Gastroesophageal sphincter (tissue), 3 donors: ENCODE measurements at regions not wholly inside any gene's neighbourhood (a gene's known extent, or its start where the extent isn't known, plus 50 kb on each side); places are given as distances from the start of the nearest gene placed in this dataset.

Experiments
- EP300 ChIP-seq: sonication (generic); formaldehyde crosslinking; IDR thresholded peaks from one replicate; pipeline ENCODE4 v1.6.1; 2017; ENCODE audit warnings: antibody characterized with exemption, mild to moderate bottlenecking
- POLR2A ChIP-seq, 2 donors: fragments of 450-650 bp; IDR thresholded peaks; one replicate each; pipeline ENCODE4 v1.6.1; 2017; ENCODE audit warnings: antibody characterized with exemption in 2 of 2, mild to moderate bottlenecking in 2 of 2, moderate library complexity in 1 of 2
- POLR2AphosphoS5 ChIP-seq: sonication (generic); formaldehyde crosslinking; IDR thresholded peaks from one replicate; pipeline ENCODE4 v1.6.1; 2017; ENCODE audit warnings: antibody characterized with exemption
- TF ChIP-seq, protein P1 (sequence below), 4 experiments: fragments of 200-600 bp in 2 of 4; fragments of 450-650 bp in 2 of 4; sonication (generic) in 1 of 4; IDR thresholded peaks; one replicate each; pipeline ENCODE4 v1.5.1; 2017 to 2019; ENCODE audit warnings: antibody characterized with exemption in 4 of 4, mild to moderate bottlenecking in 2 of 4, moderate library complexity in 2 of 4

DNA sequence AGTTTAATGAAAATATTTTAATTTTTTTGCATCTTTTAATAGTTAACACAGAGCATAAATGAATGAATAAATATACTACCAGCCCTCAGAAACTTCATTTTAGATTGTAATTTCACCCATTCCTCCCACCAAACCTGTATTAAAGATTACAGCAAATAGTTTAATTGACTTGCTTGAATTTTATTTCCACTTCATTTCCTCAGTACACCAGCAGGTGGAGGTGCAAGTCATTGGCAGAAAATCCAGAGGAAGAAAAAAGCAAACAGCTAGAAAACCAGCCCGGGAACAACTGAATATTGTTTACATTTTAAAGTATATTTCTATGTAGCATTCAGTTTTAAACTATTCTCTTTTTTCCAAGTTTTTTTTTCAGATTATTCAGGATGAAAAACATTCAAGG, 177.8 kb downstream of the OLFM4 start:
- TF ChIP-seq, protein P1, sequence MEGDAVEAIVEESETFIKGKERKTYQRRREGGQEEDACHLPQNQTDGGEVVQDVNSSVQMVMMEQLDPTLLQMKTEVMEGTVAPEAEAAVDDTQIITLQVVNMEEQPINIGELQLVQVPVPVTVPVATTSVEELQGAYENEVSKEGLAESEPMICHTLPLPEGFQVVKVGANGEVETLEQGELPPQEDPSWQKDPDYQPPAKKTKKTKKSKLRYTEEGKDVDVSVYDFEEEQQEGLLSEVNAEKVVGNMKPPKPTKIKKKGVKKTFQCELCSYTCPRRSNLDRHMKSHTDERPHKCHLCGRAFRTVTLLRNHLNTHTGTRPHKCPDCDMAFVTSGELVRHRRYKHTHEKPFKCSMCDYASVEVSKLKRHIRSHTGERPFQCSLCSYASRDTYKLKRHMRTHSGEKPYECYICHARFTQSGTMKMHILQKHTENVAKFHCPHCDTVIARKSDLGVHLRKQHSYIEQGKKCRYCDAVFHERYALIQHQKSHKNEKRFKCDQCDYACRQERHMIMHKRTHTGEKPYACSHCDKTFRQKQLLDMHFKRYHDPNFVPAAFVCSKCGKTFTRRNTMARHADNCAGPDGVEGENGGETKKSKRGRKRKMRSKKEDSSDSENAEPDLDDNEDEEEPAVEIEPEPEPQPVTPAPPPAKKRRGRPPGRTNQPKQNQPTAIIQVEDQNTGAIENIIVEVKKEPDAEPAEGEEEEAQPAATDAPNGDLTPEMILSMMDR (IDR thresholded peaks at IDR 0.05): no peak
- TF ChIP-seq POLR2A (IDR thresholded peaks at IDR 0.05) (no peak), POLR2AphosphoS5 (no peak), EP300 (no peak)
